ENCODE measurements at regions not wholly inside any gene's neighbourhood (a gene's known extent, or its start where the extent isn't known, plus 50 kb on each side); places are given as distances from the start of the nearest gene placed in this dataset.

- WGBS (ENCODE audit: insufficient coverage) = 93% methylated on average over 9 of the region's 9 CpGs
- Mint-ChIP-seq H3K4me1 (no peaks in the 10 kb centered on the region), H3K4me3 (no peak overlapping the region), H3K27ac (no peak overlapping the region), H3K27me3 (no peaks in the 10 kb centered on the region), H3K9me3 (ENCODE audit: insufficient read depth) (no peaks in the 10 kb centered on the region)
- ChIA-PET CTCF (no interaction called here), POLR2A (no interaction called here)
- Histone ChIP-seq H3K27me3 (replicated peaks in 1 of 4; ENCODE audit: control extremely low read depth in 1 of 4, control insufficient read depth in 3 of 4, insufficient read depth in 4 of 4, low read length in 3 of 4) (no peaks in the 10 kb centered on the region), H4K20me1 (ENCODE audit: control insufficient read depth, insufficient read depth, low read length, poor library complexity, severe bottlenecking) (no peaks in the 10 kb centered on the region), H3K79me2 (ENCODE audit: control insufficient read depth, insufficient read depth, low read length) (no peaks in the 10 kb centered on the region), H3K9me3 (ENCODE audit: control extremely low read depth in 1 of 3, control insufficient read depth in 2 of 3, insufficient read depth in 1 of 3, low read length in 2 of 3) (no peaks in the 10 kb centered on the region), H2AFZ (ENCODE audit: insufficient read depth, low read depth, low read length, poor library complexity, severe bottlenecking) (no peak overlapping the region), H3K27ac (ENCODE audit: low read length in 2 of 2) (no peak overlapping the region), H3K36me3 (replicated peaks in 1 of 2; ENCODE audit: control extremely low read depth in 1 of 2, control insufficient read depth in 1 of 2, extremely low read depth in 1 of 2, insufficient read depth in 2 of 2, low read length in 1 of 2) (no peaks in the 10 kb centered on the region), H3K9ac (ENCODE audit: low read length) (no peak overlapping the region), H3K4me2 (replicated peaks; ENCODE audit: low read depth, low read length, poor library complexity, severe bottlenecking) (no peak overlapping the region), H3K4me3 (ENCODE audit: control extremely low read depth in 1 of 5, extremely low read depth in 1 of 5, insufficient read depth in 1 of 5, low read depth in 2 of 5, low read length in 4 of 5) (no peak overlapping the region), H3K4me1 (ENCODE audit: control insufficient read depth in 2 of 2, insufficient read depth in 2 of 2, low read length in 2 of 2) (no peaks in the 10 kb centered on the region)
- DNase-seq = no peak
- TF ChIP-seq CTCF (IDR thresholded peaks at IDR 0.05) (no peak), EZH2 (IDR thresholded peaks at IDR 0.05; ENCODE audit: borderline replicate concordance, insufficient read depth, low read depth, low read length, poor library complexity, severe bottlenecking) (no peak)
- intact Hi-C loops (cut with micrococcal nuclease) = no loop called here
- ATAC-seq (ENCODE audit: low read depth) = no peak
Measured at GRCh38 chr2:120916446-120916845, 180.8 kb downstream of the GLI2 start.

GRCh38 chr2:120917886-120918285 is 182.2 kb downstream of the GLI2 start:
- ATAC-seq (ENCODE audit: low read depth) (no peak), DNase-seq (no peak)
- Mint-ChIP-seq H3K4me3 (no peak overlapping the region), H3K4me1 (no peaks in the 10 kb centered on the region), H3K9me3 (ENCODE audit: insufficient read depth) (no peaks in the 10 kb centered on the region), H3K27ac (no peak overlapping the region), H3K27me3 (no peaks in the 10 kb centered on the region)
- ChIA-PET POLR2A (no interaction called here), CTCF (no interaction called here)
- Histone ChIP-seq H3K9ac (ENCODE audit: low read length) (no peak overlapping the region), H3K9me3 (ENCODE audit: control extremely low read depth in 1 of 3, control insufficient read depth in 2 of 3, insufficient read depth in 1 of 3, low read length in 2 of 3) (no peaks in the 10 kb centered on the region), H3K4me1 (ENCODE audit: control insufficient read depth in 2 of 2, insufficient read depth in 2 of 2, low read length in 2 of 2) (no peaks in the 10 kb centered on the region), H3K27ac (ENCODE audit: low read length in 2 of 2) (no peak overlapping the region), H2AFZ (ENCODE audit: insufficient read depth, low read depth, low read length, poor library complexity, severe bottlenecking) (no peak overlapping the region), H3K27me3 (replicated peaks in 1 of 4; ENCODE audit: control extremely low read depth in 1 of 4, control insufficient read depth in 3 of 4, insufficient read depth in 4 of 4, low read length in 3 of 4) (no peaks in the 10 kb centered on the region), H3K79me2 (ENCODE audit: control insufficient read depth, insufficient read depth, low read length) (no peaks in the 10 kb centered on the region), H3K36me3 (replicated peaks in 1 of 2; ENCODE audit: control extremely low read depth in 1 of 2, control insufficient read depth in 1 of 2, extremely low read depth in 1 of 2, insufficient read depth in 2 of 2, low read length in 1 of 2) (no peaks in the 10 kb centered on the region), H3K4me2 (replicated peaks; ENCODE audit: low read depth, low read length, poor library complexity, severe bottlenecking) (no peak overlapping the region), H4K20me1 (ENCODE audit: control insufficient read depth, insufficient read depth, low read length, poor library complexity, severe bottlenecking) (no peaks in the 10 kb centered on the region), H3K4me3 (ENCODE audit: control extremely low read depth in 1 of 5, extremely low read depth in 1 of 5, insufficient read depth in 1 of 5, low read depth in 2 of 5, low read length in 4 of 5) (no peak overlapping the region)
- 100% methylated on average over 2 of the region's 4 CpGs for WGBS (ENCODE audit: insufficient coverage)
- intact Hi-C loops (cut with micrococcal nuclease) = no loop called here
- TF ChIP-seq EZH2 (IDR thresholded peaks at IDR 0.05; ENCODE audit: borderline replicate concordance, insufficient read depth, low read depth, low read length, poor library complexity, severe bottlenecking) (no peak), CTCF (IDR thresholded peaks at IDR 0.05) (no peak)

Data from B cell (primary cell).